NCI-H526 (cell line): ENCODE measurements at regions not wholly inside any gene's neighbourhood (a gene's known extent, or its start where the extent isn't known, plus 50 kb on each side); places are given as distances from the start of the nearest gene placed in this dataset.

Source experiments
- DNase-seq, 2 experiments: peaks; one replicate each; lab custom pipeline; 2025; lab: John Stamatoyannopoulos, UW

GRCh38 chr20:50286174-50286511 is 95.5 kb downstream of the CEBPB start:
- DNase-seq, result no peak

DNA sequence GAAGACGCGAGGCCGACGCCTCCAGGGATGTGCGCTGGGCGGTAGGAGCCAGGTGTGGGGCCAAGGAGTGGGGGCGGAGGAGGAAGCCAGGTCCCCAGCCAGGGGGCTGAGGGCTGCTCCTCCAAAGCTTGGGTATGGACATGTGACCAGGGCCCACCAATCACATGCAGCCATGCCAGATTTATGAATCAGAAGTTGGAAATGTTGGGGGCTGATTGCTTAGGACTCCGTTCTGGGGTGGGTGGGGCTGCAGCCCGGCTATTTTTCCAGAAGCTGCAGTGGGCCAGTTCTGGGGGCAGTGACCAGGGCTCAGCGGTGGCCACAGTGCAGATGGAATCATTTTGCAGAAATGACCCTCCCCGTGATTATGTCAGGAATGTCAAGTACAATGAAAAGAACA is 96.0 kb downstream of the CEBPB start:
- DNase-seq, result no peak

GRCh38 chr20:50287512-50287911 is 96.9 kb downstream of the CEBPB start:
- no peak for DNase-seq

GRCh38 chr20:50288128-50288623 is 97.5 kb downstream of the CEBPB start:
- DNase-seq, result no peak

GRCh38 chr20:50289581-50289980 is 99.0 kb downstream of the CEBPB start:
- DNase-seq, result no peak

DNA sequence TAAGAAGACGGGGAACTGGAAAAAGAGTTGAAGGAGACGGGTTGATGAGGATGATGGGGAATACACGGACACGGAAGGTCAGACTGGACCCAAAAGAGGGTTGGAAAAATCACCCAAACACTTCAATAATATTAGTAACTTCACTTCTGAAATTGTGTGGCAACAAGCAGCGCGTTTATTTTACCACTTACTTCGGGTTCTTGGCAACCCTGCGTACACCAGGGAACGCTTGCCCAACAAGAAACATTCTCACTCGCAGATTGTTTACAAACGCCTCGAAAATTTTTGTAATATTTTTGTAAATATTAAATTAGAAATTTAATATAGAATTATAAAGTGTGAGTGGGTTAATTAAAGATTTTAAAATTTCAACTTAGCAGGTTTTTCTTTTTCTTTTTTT is 99.5 kb downstream of the CEBPB start:
- DNase-seq, result no peak

GRCh38 chr20:50290808-50291207 is 100.2 kb downstream of the CEBPB start:
- DNase-seq, result no peak

DNA sequence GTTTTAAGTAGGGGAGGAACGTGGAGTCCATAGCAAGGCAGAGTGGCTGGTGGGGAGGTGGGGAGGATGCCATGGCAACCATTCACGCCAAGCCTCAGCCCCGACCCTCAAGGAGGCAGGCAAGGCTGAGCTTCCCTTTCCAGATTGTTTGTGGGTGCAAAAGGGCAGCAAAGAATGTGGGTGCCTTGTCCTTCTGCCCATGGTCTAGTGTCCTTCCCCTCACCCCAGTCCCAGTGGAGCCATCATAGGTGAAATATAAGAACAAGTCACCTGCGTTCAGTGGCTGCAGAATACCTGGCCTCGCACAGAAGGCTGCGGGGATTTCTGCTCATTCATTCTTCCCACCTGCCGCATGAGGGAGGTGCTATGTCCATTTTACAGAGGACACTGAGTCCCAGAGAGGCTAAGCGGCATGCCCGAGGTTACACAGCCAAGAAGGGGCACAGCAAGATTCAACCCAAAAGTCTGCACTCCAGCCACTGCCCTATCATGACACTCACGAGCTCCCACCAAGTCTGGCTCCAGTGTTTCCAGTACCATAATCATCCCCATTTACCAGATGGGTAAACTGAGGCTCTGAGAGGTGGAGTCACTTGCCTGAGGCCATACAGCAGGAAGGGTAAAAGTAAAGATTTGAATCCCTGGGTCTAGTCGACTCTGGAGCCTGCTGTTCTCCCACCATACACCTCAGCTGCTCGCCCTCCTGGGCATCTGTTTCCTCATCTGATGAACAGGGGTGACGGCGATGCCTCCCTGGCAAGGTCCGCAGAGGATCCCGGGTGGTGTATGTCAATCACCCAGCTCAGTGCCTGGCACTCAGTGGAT is 100.8 kb downstream of the CEBPB start:
- DNase-seq, result no peak

DNA sequence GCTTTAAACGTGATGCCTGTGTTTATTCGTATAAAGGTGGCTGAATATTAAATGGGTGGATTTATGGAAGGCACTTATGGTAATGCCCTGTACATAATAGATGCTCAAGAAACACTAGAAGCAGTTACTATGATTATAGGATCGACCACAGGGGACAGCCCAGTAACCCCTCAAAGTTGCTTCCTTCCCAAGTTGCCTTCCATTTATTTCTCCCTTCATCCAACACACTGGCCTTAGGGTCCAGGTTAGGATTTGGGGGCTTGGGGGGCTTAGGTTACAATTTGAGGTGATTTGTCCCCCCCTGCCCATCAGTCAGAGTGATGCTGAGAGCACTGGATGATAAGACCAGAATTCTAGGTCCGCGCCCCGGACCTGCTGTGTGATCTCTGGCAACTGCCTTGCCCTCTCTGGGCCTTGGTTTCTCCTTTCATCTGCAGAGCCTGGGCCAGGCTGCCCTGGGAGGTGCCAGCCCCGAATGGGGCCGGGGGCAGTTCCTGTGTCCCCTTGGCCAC is 101.5 kb downstream of the CEBPB start:
- no peak for DNase-seq

DNA sequence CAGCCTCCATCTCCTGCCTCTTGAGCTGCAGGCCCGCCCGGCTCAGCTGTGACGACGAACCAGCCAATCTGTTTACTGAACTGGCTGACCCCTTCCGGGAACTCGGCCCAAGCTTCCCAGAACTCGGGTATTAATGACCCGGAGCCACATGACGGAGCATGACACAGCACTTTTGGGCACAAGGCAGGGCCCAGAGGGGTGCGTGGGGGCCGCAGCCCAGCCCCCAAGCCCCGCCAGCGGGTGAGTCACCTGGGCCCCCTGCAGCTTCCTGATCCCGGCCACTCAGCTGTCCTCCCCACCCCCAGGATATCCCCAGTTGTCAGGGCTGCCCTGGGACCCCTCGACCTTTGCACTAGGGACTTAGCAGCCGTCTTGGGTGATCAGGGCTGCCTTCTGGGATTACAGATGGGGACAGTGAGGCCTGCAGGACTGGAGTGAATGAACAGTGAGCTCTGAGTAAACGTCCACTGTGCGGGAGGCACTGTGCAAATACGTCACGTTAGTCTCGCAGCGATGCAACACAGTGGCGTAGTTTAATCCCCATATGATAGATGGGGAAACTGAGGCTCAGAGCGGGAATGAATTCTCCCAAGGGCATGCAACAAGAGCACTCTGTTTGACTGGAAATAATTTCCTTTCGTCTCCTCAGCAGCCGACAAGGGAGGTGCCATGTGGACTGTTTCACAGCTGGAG is 102.1 kb downstream of the CEBPB start:
- no peak for DNase-seq

DNA sequence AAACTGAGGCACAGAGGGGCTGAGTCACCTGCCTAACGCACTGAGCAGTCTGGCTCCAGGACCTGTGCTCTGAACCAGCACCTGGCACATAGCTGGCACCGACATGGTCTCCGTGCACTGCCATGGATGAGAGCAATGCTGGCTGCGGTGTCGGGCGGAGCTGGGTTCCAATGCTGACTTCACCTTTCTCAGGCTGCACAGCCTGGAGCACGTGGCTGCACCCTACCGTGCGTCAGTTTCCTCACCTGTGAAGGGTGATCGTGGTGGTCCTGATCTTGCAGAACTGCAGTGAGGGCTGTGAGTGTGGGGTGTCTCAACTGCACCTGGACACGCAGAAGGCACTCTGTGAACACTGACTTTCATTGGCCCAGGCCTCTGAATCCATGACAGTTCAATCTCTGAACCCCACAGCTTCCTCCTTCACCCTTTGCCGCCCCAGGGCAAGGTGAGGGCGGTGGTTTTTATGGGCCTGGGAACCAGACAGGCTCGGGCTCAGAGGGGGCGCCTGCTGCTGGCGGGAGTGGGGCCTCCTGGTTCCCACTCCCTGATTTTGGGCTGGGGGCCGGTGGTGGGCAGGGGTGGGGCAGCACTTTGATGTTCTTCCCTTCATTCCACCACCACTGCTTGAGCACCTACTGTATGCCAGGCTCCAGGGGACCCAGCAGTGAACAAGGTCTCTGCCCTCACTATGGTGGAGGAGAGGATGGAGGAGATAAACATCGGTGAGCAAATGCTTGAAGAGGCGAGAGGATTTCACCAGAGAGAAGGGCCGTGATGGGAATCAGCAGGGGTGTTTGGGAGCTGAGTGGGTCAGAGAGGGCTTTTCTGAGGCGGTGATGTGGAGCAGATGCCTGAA is 102.9 kb downstream of the CEBPB start:
- DNase-seq, result no peak

GRCh38 chr20:50294164-50295088 is 103.8 kb downstream of the CEBPB start:
- no peak for DNase-seq

DNA sequence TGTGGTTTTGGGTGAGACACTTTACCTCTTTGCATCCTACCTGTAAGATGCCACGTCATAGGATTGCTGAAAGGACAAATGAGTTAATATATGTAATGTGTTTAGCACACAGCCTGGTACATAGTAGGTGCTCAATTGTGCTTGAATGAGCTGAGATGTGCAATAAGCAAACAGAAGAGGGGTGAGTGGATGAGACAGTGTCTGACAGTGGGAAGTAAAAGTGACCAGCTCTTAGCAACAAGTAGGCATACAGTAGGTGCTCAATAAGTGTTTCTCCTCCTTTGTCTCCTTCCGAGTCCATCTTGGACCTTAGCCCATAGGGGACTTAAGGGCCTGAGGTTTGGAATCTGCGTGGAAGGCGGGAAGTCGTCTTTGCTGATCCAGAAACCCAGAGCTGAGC is 104.7 kb downstream of the CEBPB start:
- DNase-seq, result no peak

GRCh38 chr20:50295762-50296449 is 105.3 kb downstream of the CEBPB start:
- DNase-seq, result no peak

GRCh38 chr20:50296450-50297375 is 106.1 kb downstream of the CEBPB start:
- no peak for DNase-seq

DNA sequence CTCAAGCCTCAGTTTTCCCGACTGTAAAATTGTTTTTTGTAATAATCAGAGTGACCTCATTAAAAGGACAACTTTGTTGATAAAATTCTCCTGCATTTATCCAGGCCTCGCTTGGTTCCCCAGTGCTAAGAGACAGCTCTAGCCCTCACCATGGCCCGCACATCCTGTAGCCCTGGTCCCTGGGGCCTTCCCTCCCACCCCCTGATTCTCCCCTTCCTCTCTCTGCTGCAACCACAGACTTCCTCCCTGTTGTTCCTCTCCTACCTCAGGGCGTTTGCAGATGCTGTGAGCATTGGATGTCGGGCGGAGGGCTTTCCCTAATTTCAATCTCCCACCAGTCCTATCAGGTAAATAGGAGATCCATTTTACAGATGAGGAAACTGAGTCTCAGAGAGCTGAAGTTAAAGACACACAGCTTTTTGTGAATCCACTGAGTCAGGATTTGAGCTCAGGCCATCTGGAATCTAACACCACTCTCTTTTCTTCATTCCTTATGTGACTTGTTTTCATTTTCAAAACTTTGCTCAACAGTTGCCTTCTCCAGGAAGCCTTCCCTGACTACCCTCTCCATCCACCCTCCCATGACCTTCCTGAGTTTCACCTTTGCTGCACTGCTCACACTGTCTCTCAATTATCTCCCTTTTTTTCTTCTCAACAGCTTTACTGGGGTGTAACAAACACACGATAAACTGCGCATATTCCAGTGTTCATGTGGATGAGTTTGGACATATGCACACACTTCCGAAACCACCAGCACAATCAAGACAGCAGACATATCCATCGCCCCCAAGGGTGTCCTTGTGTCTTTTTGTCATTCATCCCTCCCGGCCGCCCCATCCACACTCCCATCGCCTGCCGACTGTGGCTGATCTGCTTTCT is 107.1 kb downstream of the CEBPB start:
- no peak for DNase-seq

- no peak for DNase-seq
These were observed 108.1 kb downstream of the CEBPB start for GRCh38 chr20:50298554-50299324.

- DNase-seq, result no peak
These were observed 108.6 kb downstream of the CEBPB start for GRCh38 chr20:50299325-50299629.
